Gastroesophageal sphincter (tissue), 3 donors: ENCODE measurements at regions not wholly inside any gene's neighbourhood (a gene's known extent, or its start where the extent isn't known, plus 50 kb on each side); places are given as distances from the start of the nearest gene placed in this dataset.

ENCODE experiments used
- EP300 ChIP-seq: sonication (generic); formaldehyde crosslinking; IDR thresholded peaks from one replicate; pipeline ENCODE4 v1.6.1; 2017; ENCODE audit warnings: antibody characterized with exemption, mild to moderate bottlenecking
- TF ChIP-seq, protein P1 (sequence below), 4 experiments: fragments of 200-600 bp in 2 of 4; fragments of 450-650 bp in 2 of 4; sonication (generic) in 1 of 4; IDR thresholded peaks; one replicate each; pipeline ENCODE4 v1.5.1; 2017 to 2019; ENCODE audit warnings: antibody characterized with exemption in 4 of 4, mild to moderate bottlenecking in 2 of 4, moderate library complexity in 2 of 4

DNA sequence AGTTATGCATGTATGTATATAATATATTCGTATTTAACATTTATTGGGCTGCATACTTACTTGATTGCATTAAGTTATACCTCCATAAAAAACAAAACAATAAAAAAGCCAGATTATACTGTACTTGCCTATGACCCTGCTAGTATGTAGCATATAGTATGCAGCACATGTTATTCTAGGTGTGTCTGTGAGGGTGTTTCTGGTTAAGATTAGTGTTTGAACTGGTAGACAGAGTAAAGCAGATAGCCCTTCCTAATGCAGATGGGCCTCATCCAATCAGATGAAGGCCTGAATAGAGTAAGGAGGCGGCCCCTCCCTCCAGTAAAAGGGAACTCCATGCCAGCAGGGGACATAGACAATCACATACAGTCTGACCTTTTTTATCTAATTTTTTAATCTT lies 323.3 kb upstream of the USP24 start:
- TF ChIP-seq, protein P1, sequence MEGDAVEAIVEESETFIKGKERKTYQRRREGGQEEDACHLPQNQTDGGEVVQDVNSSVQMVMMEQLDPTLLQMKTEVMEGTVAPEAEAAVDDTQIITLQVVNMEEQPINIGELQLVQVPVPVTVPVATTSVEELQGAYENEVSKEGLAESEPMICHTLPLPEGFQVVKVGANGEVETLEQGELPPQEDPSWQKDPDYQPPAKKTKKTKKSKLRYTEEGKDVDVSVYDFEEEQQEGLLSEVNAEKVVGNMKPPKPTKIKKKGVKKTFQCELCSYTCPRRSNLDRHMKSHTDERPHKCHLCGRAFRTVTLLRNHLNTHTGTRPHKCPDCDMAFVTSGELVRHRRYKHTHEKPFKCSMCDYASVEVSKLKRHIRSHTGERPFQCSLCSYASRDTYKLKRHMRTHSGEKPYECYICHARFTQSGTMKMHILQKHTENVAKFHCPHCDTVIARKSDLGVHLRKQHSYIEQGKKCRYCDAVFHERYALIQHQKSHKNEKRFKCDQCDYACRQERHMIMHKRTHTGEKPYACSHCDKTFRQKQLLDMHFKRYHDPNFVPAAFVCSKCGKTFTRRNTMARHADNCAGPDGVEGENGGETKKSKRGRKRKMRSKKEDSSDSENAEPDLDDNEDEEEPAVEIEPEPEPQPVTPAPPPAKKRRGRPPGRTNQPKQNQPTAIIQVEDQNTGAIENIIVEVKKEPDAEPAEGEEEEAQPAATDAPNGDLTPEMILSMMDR (IDR thresholded peaks at IDR 0.05): no peak
- no peak for TF ChIP-seq EP300
